Body of pancreas (tissue), 4 donors: ENCODE measurements at regions not wholly inside any gene's neighbourhood (a gene's known extent, or its start where the extent isn't known, plus 50 kb on each side); places are given as distances from the start of the nearest gene placed in this dataset.

ENCODE experiments used
- POLR2A ChIP-seq, 3 donors: fragments of 450-650 bp; IDR thresholded peaks; one replicate each; pipeline ENCODE4 v1.6.1; 2016; ENCODE audit warnings: antibody characterized with exemption in 3 of 3, mild to moderate bottlenecking in 2 of 3
- TF ChIP-seq, protein P1 (sequence below), 7 experiments: fragments of 450-650 bp in 4 of 7; fragments of 200-600 bp in 3 of 7; sonication (generic) in 3 of 7; IDR thresholded peaks; one replicate each; pipeline ENCODE4 v1.5.1; 2016 to 2019; ENCODE audit warnings: antibody characterized with exemption in 7 of 7

DNA sequence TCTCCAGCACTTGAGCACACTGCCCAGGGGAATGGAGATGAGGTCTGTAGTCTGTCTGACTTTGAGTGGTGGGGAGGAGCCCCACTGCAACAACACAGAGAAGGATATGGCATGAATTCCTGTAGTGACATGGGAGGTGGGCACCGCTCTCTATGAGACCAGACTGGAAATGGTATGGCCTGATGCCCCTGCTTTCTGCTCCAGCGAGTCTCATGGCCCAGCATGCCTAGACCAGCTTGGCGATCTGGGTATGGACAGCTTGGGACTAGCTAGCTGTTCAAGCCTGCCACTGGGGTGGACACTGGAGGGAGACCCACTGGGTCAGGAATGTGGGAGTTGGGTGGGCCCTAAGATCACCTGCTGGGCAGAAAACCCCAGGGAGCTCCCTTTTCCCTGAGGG lies 477.8 kb upstream of the SEL1L start:
- TF ChIP-seq, protein P1, sequence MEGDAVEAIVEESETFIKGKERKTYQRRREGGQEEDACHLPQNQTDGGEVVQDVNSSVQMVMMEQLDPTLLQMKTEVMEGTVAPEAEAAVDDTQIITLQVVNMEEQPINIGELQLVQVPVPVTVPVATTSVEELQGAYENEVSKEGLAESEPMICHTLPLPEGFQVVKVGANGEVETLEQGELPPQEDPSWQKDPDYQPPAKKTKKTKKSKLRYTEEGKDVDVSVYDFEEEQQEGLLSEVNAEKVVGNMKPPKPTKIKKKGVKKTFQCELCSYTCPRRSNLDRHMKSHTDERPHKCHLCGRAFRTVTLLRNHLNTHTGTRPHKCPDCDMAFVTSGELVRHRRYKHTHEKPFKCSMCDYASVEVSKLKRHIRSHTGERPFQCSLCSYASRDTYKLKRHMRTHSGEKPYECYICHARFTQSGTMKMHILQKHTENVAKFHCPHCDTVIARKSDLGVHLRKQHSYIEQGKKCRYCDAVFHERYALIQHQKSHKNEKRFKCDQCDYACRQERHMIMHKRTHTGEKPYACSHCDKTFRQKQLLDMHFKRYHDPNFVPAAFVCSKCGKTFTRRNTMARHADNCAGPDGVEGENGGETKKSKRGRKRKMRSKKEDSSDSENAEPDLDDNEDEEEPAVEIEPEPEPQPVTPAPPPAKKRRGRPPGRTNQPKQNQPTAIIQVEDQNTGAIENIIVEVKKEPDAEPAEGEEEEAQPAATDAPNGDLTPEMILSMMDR (IDR thresholded peaks at IDR 0.05), result no peak
- TF ChIP-seq POLR2A (IDR thresholded peaks at IDR 0.05), result no peak
